Lower lobe of right lung (tissue), 2 donors: ENCODE measurements at regions not wholly inside any gene's neighbourhood (a gene's known extent, or its start where the extent isn't known, plus 50 kb on each side); places are given as distances from the start of the nearest gene placed in this dataset.

Source experiments
- ATAC-seq, 2 donors: fragments of 200-7000 bp; cut with Tn5 transposase; one replicate each; pipeline ENCODE4 v1.9.1; 2020 to 2022; ENCODE audit warnings: mild to moderate bottlenecking in 2 of 2, moderate library complexity in 2 of 2
- DNase-seq: peaks from one replicate; pipeline ENCODE4 v3.0.0-alpha.2; 2020
- H3K27ac ChIP-seq: fragments of 200-600 bp; one replicate; pipeline ENCODE4 v1.8.0; 2022
- H3K27me3 ChIP-seq: fragments of 200-600 bp; one replicate; pipeline ENCODE4 v1.8.0; 2022; ENCODE audit warnings: low read depth
- H3K36me3 ChIP-seq: fragments of 200-600 bp; one replicate; pipeline ENCODE4 v1.8.0; 2022; ENCODE audit warnings: mild to moderate bottlenecking
- H3K4me1 ChIP-seq: fragments of 200-600 bp; one replicate; pipeline ENCODE4 v1.8.0; 2022
- H3K4me3 ChIP-seq: fragments of 200-600 bp; one replicate; pipeline ENCODE4 v1.8.0; 2022; ENCODE audit warnings: mild to moderate bottlenecking
- H3K9me3 ChIP-seq: fragments of 200-600 bp; one replicate; pipeline ENCODE4 v1.8.0; 2022
- CTCF ChIP-seq: fragments of 200-600 bp; IDR thresholded peaks from one replicate; pipeline ENCODE4 v1.8.0; 2022; ENCODE audit warnings: antibody characterized with exemption, mild to moderate bottlenecking
- intact Hi-C: fragments of 100-400 bp; cut with DNase I; formaldehyde crosslinking; loops from one replicate; pipeline ENCODE4 v1.11.0; 2022
- donor health status: DM: no; HTN: yes; CAD: no; lungs with severe emphysema.

DNA sequence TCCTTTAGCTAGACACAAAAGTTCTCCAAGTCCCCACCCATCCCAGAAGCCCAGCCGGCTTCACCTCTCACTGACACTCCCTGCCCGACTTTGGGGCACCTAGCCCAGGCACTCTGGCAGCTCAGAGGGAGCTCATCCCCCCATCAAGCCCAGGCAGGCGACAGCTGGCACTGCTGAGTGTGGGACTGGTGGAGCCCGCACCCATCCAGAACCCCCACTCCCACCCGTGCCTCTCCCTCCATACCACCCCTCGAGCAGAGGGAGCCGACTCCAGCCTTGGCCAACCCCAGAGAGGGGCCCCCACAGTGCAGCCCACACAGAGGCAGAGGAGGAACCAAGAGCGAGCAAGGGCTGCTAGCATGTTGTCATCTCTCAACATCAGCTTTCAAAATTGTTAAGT lies 658.6 kb downstream of the AMY1C start:
- ATAC-seq (peak in 1 of 2 donors; percentile 50), DNase-seq (no peak)
- Histone ChIP-seq H3K4me1 (no peaks in the 10 kb centered on the region), H3K4me3 (no peak overlapping the region), H3K36me3 (no peaks in the 10 kb centered on the region), H3K9me3 (no peaks in the 10 kb centered on the region), H3K27me3 (no peaks in the 10 kb centered on the region), H3K27ac (no peak overlapping the region)
- intact Hi-C loops: no loop called here
- TF ChIP-seq CTCF: no peak

DNA sequence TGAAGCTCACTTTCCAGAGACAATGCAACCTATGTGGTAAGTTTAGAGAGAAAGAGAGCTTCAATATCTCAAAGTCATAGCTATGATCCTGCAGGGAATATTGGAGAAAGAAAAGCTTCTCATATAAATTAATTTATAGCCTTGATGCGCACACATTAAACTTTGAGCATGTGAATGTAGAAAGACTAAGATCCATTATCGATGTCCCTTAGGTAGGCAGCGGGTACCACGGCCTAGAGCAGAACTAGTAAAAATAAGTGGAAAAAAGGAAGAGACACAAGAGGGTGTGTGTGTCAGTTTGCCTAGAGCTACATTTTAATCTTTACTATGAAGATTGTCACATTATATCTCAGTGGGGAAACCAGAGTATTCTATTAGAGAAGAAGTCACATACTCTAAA lies 685.6 kb downstream of the AMY1C start:
- no peak overlapping the region for H3K4me3 ChIP-seq
- H3K27me3 ChIP-seq: no peaks in the 10 kb centered on the region
- no peak for TF ChIP-seq CTCF
- H3K36me3 ChIP-seq: no peaks in the 10 kb centered on the region
- no peaks in the 10 kb centered on the region for H3K4me1 ChIP-seq
- H3K27ac ChIP-seq: no peak overlapping the region
- ATAC-seq (no peak), DNase-seq (no peak)
- intact Hi-C loops: no loop called here
- no peaks in the 10 kb centered on the region for H3K9me3 ChIP-seq

DNA sequence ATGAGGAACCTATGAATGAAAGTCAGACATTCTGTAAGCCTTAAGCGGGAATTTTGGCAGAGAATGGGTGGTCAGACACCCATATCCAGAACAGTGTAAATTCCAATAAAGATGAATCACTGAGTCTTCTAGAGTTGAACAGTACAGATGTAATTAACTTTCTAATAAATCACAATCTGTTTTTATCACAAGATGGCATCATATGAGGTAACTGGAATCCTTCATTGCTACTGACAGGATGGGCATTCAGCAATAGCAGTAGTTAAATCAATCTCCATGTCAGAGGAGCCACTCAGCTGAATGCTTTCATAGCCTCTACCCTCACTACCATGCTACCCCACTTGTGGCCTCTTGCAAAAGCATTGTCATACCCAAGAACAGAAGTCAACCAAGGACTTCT lies 690.3 kb downstream of the AMY1C start:
- intact Hi-C loops: no loop called here
- no peaks in the 10 kb centered on the region for H3K27me3 ChIP-seq
- no peak for TF ChIP-seq CTCF
- no peaks in the 10 kb centered on the region for H3K36me3 ChIP-seq
- DNase-seq (no peak), ATAC-seq (no peak)
- no peak overlapping the region for H3K4me3 ChIP-seq
- H3K27ac ChIP-seq: no peak overlapping the region
- H3K4me1 ChIP-seq: no peaks in the 10 kb centered on the region
- no peaks in the 10 kb centered on the region for H3K9me3 ChIP-seq

DNA sequence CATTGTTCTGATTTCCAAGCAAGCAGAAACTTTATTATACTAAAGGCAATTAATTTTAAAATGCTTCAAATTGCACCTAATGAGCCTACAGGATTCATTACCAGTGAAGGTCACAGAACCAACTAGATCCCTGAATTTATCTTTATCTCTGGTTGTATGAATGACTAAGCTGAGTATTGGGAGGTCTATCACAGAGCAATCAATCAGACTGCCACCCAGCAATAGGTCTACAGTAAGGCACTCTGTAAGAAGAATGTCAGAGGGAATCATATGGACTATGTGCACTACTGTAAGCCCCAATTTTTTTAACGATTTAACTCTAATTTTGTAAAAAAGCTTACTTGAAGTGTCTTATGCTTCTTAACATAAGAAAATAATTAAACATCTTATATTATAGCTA lies 707.0 kb downstream of the AMY1C start:
- Histone ChIP-seq H3K27me3 (no peaks in the 10 kb centered on the region), H3K27ac (no peak overlapping the region), H3K4me3 (no peak overlapping the region), H3K36me3 (no peaks in the 10 kb centered on the region), H3K4me1 (no peaks in the 10 kb centered on the region), H3K9me3 (peaks cover 19% of the 10 kb centered on the region)
- no peak for DNase-seq
- no peak for TF ChIP-seq CTCF
- intact Hi-C loops: no loop called here
- no peak for ATAC-seq

GRCh38 chr1:104459886-104460285 lies 710.2 kb downstream of the AMY1C start:
- Histone ChIP-seq H3K27me3 (no peaks in the 10 kb centered on the region), H3K27ac (no peak overlapping the region), H3K9me3 (peaks cover 19% of the 10 kb centered on the region), H3K4me1 (no peaks in the 10 kb centered on the region), H3K36me3 (no peaks in the 10 kb centered on the region), H3K4me3 (no peak overlapping the region)
- DNase-seq: no peak
- ATAC-seq: no peak
- intact Hi-C loops: no loop called here
- TF ChIP-seq CTCF: no peak

DNA sequence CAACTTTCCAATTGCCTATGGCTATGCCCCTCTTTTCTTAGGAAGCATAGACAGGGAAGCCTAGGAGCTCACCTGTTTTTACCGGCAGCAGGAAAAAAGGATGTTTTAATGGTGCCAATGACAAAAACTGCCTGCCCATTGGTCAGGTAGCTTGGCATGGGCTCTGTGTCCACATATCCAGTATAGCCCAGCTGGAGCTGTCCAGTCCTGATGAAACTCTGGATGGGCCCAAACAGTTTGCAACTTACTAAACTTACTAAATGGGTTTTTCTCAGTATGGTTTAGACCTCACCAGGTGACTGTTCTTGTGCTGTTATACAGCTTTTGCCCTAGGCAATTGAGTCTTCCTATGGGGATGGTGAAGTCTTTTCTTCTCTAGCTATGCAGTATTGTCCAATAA lies 711.2 kb downstream of the AMY1C start:
- no peak for ATAC-seq
- peaks cover 19% of the 10 kb centered on the region for H3K9me3 ChIP-seq

More for the DNA sequence above, 711.2 kb downstream of the AMY1C start:
- Histone ChIP-seq H3K4me1 (no peaks in the 10 kb centered on the region), H3K27ac (no peak overlapping the region), H3K36me3 (no peaks in the 10 kb centered on the region), H3K4me3 (no peak overlapping the region), H3K27me3 (no peaks in the 10 kb centered on the region)
- no peak for TF ChIP-seq CTCF
- intact Hi-C loops: no loop called here
- DNase-seq: no peak
